H1 (cell line): ENCODE measurements at regions not wholly inside any gene's neighbourhood (a gene's known extent, or its start where the extent isn't known, plus 50 kb on each side); places are given as distances from the start of the nearest gene placed in this dataset.

ENCODE experiments used
- CTCF ChIA-PET: fragments of 300-600 bp; sonication (Branson Sonifier 250); formaldehyde crosslinking; loops from one replicate; lab custom pipeline; 2021; ENCODE audit not compliant: partially characterized antibody; lab: Charles Lee
- POLR2A ChIA-PET: fragments of 300-600 bp; sonication (Branson Sonifier 250); formaldehyde crosslinking; loops from one replicate; lab custom pipeline; 2021; ENCODE audit warnings: inconsistent platforms; ENCODE audit not compliant: partially characterized antibody; lab: Charles Lee
- DNase-seq, 2 experiments: peaks; one replicate each; pipeline versions ENCODE4 v3.0.0 to v3.0.0-alpha.2; 2010 to 2022; ENCODE audit warnings: low spot score in 2 of 2, low read depth in 1 of 2, mixed read lengths in 1 of 2
- FAIRE-seq: peaks from 2 replicates; lab custom pipeline; 2011; peaks lifted over from hg19 to GRCh38; lab: Jason Lieb, UNC
- H2AFZ ChIP-seq: 2 replicates; pipeline ENCODE4 v1.8.1; 2012; ENCODE audit warnings: low read length, inconsistent platforms
- H2AK5ac ChIP-seq: 2 replicates; pipeline ENCODE4 v1.6.1; 2013; ENCODE audit warnings: low read depth, low read length
- H2BK120ac ChIP-seq: replicated peaks from 2 replicates; pipeline ENCODE3; 2013; ENCODE audit warnings: low read depth, low read length, inconsistent platforms
- H2BK12ac ChIP-seq: 2 replicates; pipeline ENCODE4 v1.6.1; 2013; ENCODE audit warnings: low read depth, low read length
- H2BK15ac ChIP-seq: 2 replicates; pipeline ENCODE4 v1.6.1; 2013; ENCODE audit warnings: low read length
- H2BK20ac ChIP-seq: 2 replicates; pipeline ENCODE4 v1.6.1; 2013; ENCODE audit warnings: low read length
- H2BK5ac ChIP-seq: 2 replicates; pipeline ENCODE4 v1.6.1; 2013; ENCODE audit warnings: low read depth, low read length
- H3K14ac ChIP-seq: 2 replicates; pipeline ENCODE4 v1.6.1; 2013; ENCODE audit warnings: inconsistent platforms; ENCODE audit not compliant: insufficient read length
- H3K18ac ChIP-seq: 2 replicates; pipeline ENCODE4 v1.6.1; 2013; ENCODE audit warnings: low read length; ENCODE audit errors: extremely low read depth
- H3K23ac ChIP-seq: 2 replicates; pipeline ENCODE4 v1.6.1; 2013; ENCODE audit warnings: inconsistent platforms; ENCODE audit not compliant: insufficient read length
- H3K23me2 ChIP-seq: 2 replicates; pipeline ENCODE4 v1.6.1; 2013; ENCODE audit warnings: low read depth, low read length
- H3K27ac ChIP-seq: 2 replicates; pipeline ENCODE4 v1.6.1; 2011; ENCODE audit warnings: low read depth, low read length, inconsistent platforms
- H3K27me3 ChIP-seq, 4 experiments: replicated peaks in 1 of 4; 1 replicate in 1 of 4; 2 replicates in 3 of 4; pipeline versions ENCODE4 v1.6.1 to v1.8.1; 2011 to 2013; ENCODE audit warnings: low read length in 3 of 4, mild to moderate bottlenecking in 3 of 4, inconsistent platforms in 2 of 4, mixed read lengths in 2 of 4, moderate library complexity in 1 of 4; ENCODE audit not compliant: control insufficient read depth in 3 of 4, insufficient read depth in 3 of 4; ENCODE audit errors: extremely low read depth in 1 of 4
- H3K36me3 ChIP-seq, 4 experiments: 2 replicates each; pipeline versions ENCODE4 v1.6.1 to v1.8.1; 2011 to 2013; ENCODE audit warnings: mild to moderate bottlenecking in 4 of 4, low read length in 3 of 4, moderate library complexity in 2 of 4, control low read depth in 1 of 4, inconsistent platforms in 1 of 4; ENCODE audit not compliant: insufficient read depth in 4 of 4, control insufficient read depth in 2 of 4
- H3K4ac ChIP-seq: replicated peaks from 2 replicates; pipeline ENCODE3; 2013; ENCODE audit warnings: low read length, low read depth, mixed read lengths, inconsistent platforms; ENCODE audit not compliant: insufficient read length
- H3K4me1 ChIP-seq, 4 experiments: replicated peaks in 1 of 4; 1 replicate in 1 of 4; 2 replicates in 3 of 4; pipeline versions ENCODE4 v1.6.1 to v1.8.1; 2011 to 2013; ENCODE audit warnings: low read length in 3 of 4, inconsistent platforms in 2 of 4, mixed read lengths in 1 of 4; ENCODE audit not compliant: insufficient read depth in 4 of 4, control insufficient read depth in 3 of 4
- H3K4me2 ChIP-seq, 2 experiments: 2 replicates each; pipeline versions ENCODE4 v1.6.1 to v1.8.1; 2011 to 2013; ENCODE audit warnings: low read depth in 2 of 2, low read length in 2 of 2, control low read depth in 1 of 2, inconsistent platforms in 1 of 2, mild to moderate bottlenecking in 1 of 2; ENCODE audit not compliant: insufficient read depth in 1 of 2
- H3K4me3 ChIP-seq, 4 experiments: fragments of 200-600, 300-600 bp in 1 of 4; sonication (generic), shearing (Covaris generic), sonication (Bioruptor Twin) in 1 of 4; 2 replicates each; pipeline versions ENCODE4 v1.5.1 to v1.8.1; 2011 to 2016; ENCODE audit warnings: low read length in 4 of 4, low read depth in 3 of 4, control low read depth in 2 of 4, inconsistent platforms in 2 of 4, mild to moderate bottlenecking in 2 of 4, mixed read lengths in 1 of 4, moderate library complexity in 1 of 4; ENCODE audit not compliant: insufficient read depth in 2 of 4; ENCODE audit errors: extremely low read depth in 1 of 4
- H3K56ac ChIP-seq: replicated peaks from 2 replicates; pipeline ENCODE3; 2013; ENCODE audit warnings: low read depth, mild to moderate bottlenecking, mixed read lengths, low read length, inconsistent platforms; ENCODE audit not compliant: insufficient read length
- H3K79me1 ChIP-seq: 2 replicates; pipeline ENCODE4 v1.6.1; 2013; ENCODE audit warnings: low read depth, low read length, control low read depth
- H3K79me2 ChIP-seq, 2 experiments: 2 replicates each; pipeline versions ENCODE4 v1.6.1 to v1.8.1; 2012 to 2013; ENCODE audit warnings: low read length in 2 of 2, mild to moderate bottlenecking in 2 of 2, inconsistent platforms in 1 of 2; ENCODE audit not compliant: insufficient read depth in 2 of 2, control insufficient read depth in 1 of 2
- H3K9ac ChIP-seq, 4 experiments: replicated peaks in 1 of 4; 1 replicate in 1 of 4; 2 replicates in 3 of 4; pipeline versions ENCODE4 v1.6.1 to v1.8.1; 2011 to 2013; ENCODE audit warnings: low read depth in 3 of 4, low read length in 3 of 4, control low read depth in 2 of 4, mild to moderate bottlenecking in 2 of 4, moderate library complexity in 2 of 4, inconsistent platforms in 1 of 4; ENCODE audit errors: extremely low read depth in 1 of 4
- H3K9me3 ChIP-seq, 2 experiments: 2 replicates each; pipeline versions ENCODE4 v1.6.1 to v1.8.1; 2012 to 2013; ENCODE audit warnings: mild to moderate bottlenecking in 2 of 2, moderate library complexity in 2 of 2, control low read depth in 1 of 2, inconsistent platforms in 1 of 2, low read depth in 1 of 2, low read length in 1 of 2, mixed read lengths in 1 of 2; ENCODE audit not compliant: insufficient read depth in 2 of 2
- H4K20me1 ChIP-seq, 2 experiments: replicated peaks in 1 of 2; 2 replicates each; pipeline versions ENCODE3 to v1.8.1; 2011 to 2013; ENCODE audit warnings: inconsistent platforms in 2 of 2, low read length in 2 of 2, mild to moderate bottlenecking in 1 of 2; ENCODE audit not compliant: insufficient read depth in 2 of 2, control insufficient read depth in 1 of 2
- H4K5ac ChIP-seq: 2 replicates; pipeline ENCODE4 v1.6.1; 2013; ENCODE audit warnings: low read length, low read depth, mixed read lengths, inconsistent platforms; ENCODE audit not compliant: insufficient read length
- H4K8ac ChIP-seq: 2 replicates; pipeline ENCODE4 v1.8.0; 2013; ENCODE audit warnings: mild to moderate bottlenecking, moderate library complexity, low read length, inconsistent platforms; ENCODE audit not compliant: insufficient read depth; ENCODE audit errors: extremely low read depth
- H4K91ac ChIP-seq: replicated peaks from 2 replicates; pipeline ENCODE3; 2013; ENCODE audit warnings: low read length, mixed read lengths, inconsistent platforms; ENCODE audit not compliant: insufficient read length
- BCL11A ChIP-seq, 2 experiments: IDR thresholded peaks; one replicate each; pipeline ENCODE4 v1.6.1; 2011; ENCODE audit warnings: low read depth in 2 of 2, low read length in 2 of 2, mild to moderate bottlenecking in 2 of 2
- CBX8 ChIP-seq: fragments of 300-800, 300-1000 bp; sonication (generic); IDR thresholded peaks from 2 replicates; pipeline ENCODE4 v1.7.1; 2016; ENCODE audit warnings: low read depth, low read length, borderline replicate concordance
- CHD2 ChIP-seq: IDR thresholded peaks from 2 replicates; pipeline ENCODE4 v1.6.1; 2012; ENCODE audit warnings: low read length, improper control_type of control experiment
- CREB1 ChIP-seq: IDR thresholded peaks from 2 replicates; pipeline ENCODE4 v1.6.1; 2012; ENCODE audit warnings: inconsistent platforms
- CTBP2 ChIP-seq: IDR thresholded peaks from 2 replicates; pipeline ENCODE4 v1.7.0; 2011; ENCODE audit warnings: borderline replicate concordance, mild to moderate bottlenecking, moderate library complexity, mixed read lengths, low read length; ENCODE audit not compliant: insufficient read depth, insufficient read length
- E2F6 ChIP-seq: IDR thresholded peaks from 2 replicates; pipeline ENCODE4 v1.6.1; 2012; ENCODE audit warnings: inconsistent platforms
- EGR1 ChIP-seq: IDR thresholded peaks from 2 replicates; pipeline ENCODE4 v1.6.1; 2011; ENCODE audit warnings: low read depth, low read length, borderline replicate concordance
- GTF2F1 ChIP-seq: IDR thresholded peaks from 2 replicates; pipeline ENCODE4 v1.6.1; 2012; ENCODE audit warnings: low read depth, low read length, improper control_type of control experiment, borderline replicate concordance
- HDAC6 ChIP-seq: IDR thresholded peaks from one replicate; pipeline ENCODE4 v1.7.1; 2012; ENCODE audit warnings: low read depth, mild to moderate bottlenecking, inconsistent platforms, low read length, moderate library complexity
- PHF8 ChIP-seq: fragments of 200-600 bp; sonication (generic); conservative IDR thresholded peaks from 2 replicates; pipeline ENCODE4 v1.7.1; 2012; ENCODE audit warnings: low read depth, mild to moderate bottlenecking, inconsistent platforms, low read length, moderate library complexity
- SIX5 ChIP-seq: IDR thresholded peaks from 2 replicates; pipeline ENCODE4 v1.6.1; 2011; ENCODE audit warnings: mild to moderate bottlenecking, low read depth, low read length
- SP1 ChIP-seq: IDR thresholded peaks from 2 replicates; pipeline ENCODE4 v1.6.1; 2011; ENCODE audit warnings: low read depth, low read length
- WGBS, 2 experiments: shearing (Covaris generic) in 1 of 2; methylation state at CpG; one replicate each; pipeline versions ENCODE4 v1.1.6 to v1.1.7; 2013 to 2015; ENCODE audit warnings: low lambda C conversion rate in 2 of 2, mixed read lengths in 2 of 2, inconsistent platforms in 1 of 2, low coverage in 1 of 2, missing lambda C conversion rate in 1 of 2; ENCODE audit not compliant: insufficient replicate concordance in 2 of 2, insufficient coverage in 1 of 2, insufficient read length in 1 of 2; ENCODE audit errors: extremely low coverage in 1 of 2, missing lambda C conversion rate in 1 of 2; 5-methylcytosine and 5-hydroxymethylcytosine counted together

DNA sequence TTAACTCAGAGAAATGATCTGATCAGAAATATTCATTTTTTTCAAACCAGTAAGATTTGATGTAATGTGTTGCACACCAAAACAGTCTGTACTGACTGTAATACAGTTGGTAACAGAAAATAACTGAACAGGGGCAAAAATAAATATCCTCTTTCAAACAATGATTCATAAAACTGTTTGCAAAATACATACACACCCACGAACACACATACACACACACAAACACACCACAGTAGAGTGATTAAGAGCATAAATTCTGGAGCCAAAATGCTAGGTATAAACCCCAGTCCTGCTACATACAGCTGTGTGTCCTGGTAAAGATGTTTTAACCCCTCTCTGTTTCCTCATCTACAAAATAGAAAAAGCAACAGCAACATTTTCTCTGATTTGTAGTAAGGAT, 376.6 kb downstream of the PDGFC start:
- Histone ChIP-seq H2BK120ac (no peak overlapping the region), H3K36me3 (no peaks in the 10 kb centered on the region), H3K79me1 (no peaks in the 10 kb centered on the region), H4K5ac (no peak overlapping the region), H3K9ac (no peak overlapping the region), H3K23me2 (no peaks in the 10 kb centered on the region), H3K14ac (no peak overlapping the region), H3K27me3 (no peaks in the 10 kb centered on the region), H3K27ac (no peak overlapping the region), H4K20me1 (no peaks in the 10 kb centered on the region), H3K56ac (no peak overlapping the region), H3K4ac (no peak overlapping the region), H3K18ac (no peak overlapping the region), H2BK20ac (no peak overlapping the region), H3K23ac (no peak overlapping the region), H4K8ac (no peak overlapping the region), H3K4me3 (no peak overlapping the region), H3K4me2 (no peak overlapping the region), H2BK5ac (no peak overlapping the region), H2BK15ac (no peak overlapping the region), H4K91ac (no peak overlapping the region), H3K79me2 (no peaks in the 10 kb centered on the region), H3K4me1 (no peaks in the 10 kb centered on the region), H3K9me3 (peaks cover 4% of the 10 kb centered on the region in 2 experiments; a peak in 2 of 4 replicates), H2AFZ (no peak overlapping the region), H2BK12ac (no peak overlapping the region), H2AK5ac (no peak overlapping the region)
- TF ChIP-seq SP1 (no peak), E2F6 (no peak), CHD2 (no peak), CTBP2 (no peak), EGR1 (no peak), CBX8 (no peak), PHF8 (no peak), BCL11A (IDR thresholded peaks at IDR 0.05; ENCODE audit: low read depth in 2 of 2, low read length in 2 of 2) (no peak), HDAC6 (no peak), GTF2F1 (no peak), CREB1 (no peak), SIX5 (no peak)
- ChIA-PET POLR2A (no interaction called here), CTCF (no interaction called here)
- 96% methylated on average over 1 of the region's 1 CpG; no CpG with 5 or more reads in 1 of the 2 experiments for WGBS, 2 experiments
- DNase-seq (no peak), FAIRE-seq (no peak)
